ENCODE measurements at regions not wholly inside any gene's neighbourhood (a gene's known extent, or its start where the extent isn't known, plus 50 kb on each side); places are given as distances from the start of the nearest gene placed in this dataset.
"Not testable (repeated sequence)": the region's sequence is repeated elsewhere in the genome, so short reads cannot be mapped to it uniquely, and the experiment has no call there.

DNA sequence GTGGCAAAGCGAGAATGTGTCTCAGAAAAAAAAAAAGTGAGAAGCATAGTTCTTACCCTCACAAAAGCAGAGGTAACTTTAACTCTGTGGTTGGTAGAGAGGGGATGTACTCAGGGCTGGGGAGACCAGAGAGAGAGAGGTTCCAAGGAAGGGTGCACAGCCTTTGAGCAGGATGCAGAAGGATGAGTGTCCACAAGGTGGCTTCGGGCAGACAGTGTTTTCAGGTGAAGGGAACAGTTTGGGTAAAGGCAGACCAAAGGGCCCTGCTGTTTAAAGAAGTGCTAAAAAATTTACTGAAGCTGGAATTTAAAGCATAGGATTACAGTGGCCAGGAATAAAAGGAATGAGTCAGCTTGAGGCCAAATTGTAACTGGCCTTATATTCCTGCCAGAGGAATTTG, 2240.6 kb downstream of the EPHA3 start:
- H3K27ac Mint-ChIP-seq (ENCODE audit: unreplicated experiment); DNase-seq (ENCODE audit: low spot score); H3K4me1 Mint-ChIP-seq (ENCODE audit: unreplicated experiment); H3K27me3 Mint-ChIP-seq (ENCODE audit: unreplicated experiment); H3K4me3 Mint-ChIP-seq (ENCODE audit: unreplicated experiment); H3K36me3 Mint-ChIP-seq (ENCODE audit: low read depth, unreplicated experiment): not testable (repeated sequence)
- H3K9me3 Mint-ChIP-seq (ENCODE audit: unreplicated experiment) = peaks cover 15% of the 10 kb centered on the region

DNA sequence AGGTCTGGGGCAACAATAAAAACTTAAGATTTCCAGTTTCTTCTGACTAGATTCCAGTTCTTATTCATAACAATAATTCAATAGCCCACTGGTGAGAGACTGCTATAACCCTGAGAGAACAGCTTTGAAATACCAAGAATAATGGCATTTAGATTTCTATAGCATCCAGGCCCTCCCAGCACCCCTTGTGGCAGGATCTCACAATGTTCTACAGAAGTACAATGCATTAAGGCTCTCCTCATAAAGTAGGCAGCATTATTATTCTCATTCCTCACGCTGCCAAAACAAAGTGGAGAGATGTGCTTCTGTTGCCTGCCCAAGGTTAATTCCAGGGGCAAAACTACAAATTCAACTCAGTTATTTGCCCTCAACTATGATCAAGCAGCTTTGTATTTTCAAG, 2241.7 kb downstream of the EPHA3 start:
- H3K4me1 Mint-ChIP-seq (ENCODE audit: unreplicated experiment); DNase-seq (ENCODE audit: low spot score); H3K4me3 Mint-ChIP-seq (ENCODE audit: unreplicated experiment); H3K27ac Mint-ChIP-seq (ENCODE audit: unreplicated experiment); H3K36me3 Mint-ChIP-seq (ENCODE audit: low read depth, unreplicated experiment); H3K27me3 Mint-ChIP-seq (ENCODE audit: unreplicated experiment): not testable (repeated sequence)
- H3K9me3 Mint-ChIP-seq (ENCODE audit: unreplicated experiment) = peaks cover 15% of the 10 kb centered on the region

DNA sequence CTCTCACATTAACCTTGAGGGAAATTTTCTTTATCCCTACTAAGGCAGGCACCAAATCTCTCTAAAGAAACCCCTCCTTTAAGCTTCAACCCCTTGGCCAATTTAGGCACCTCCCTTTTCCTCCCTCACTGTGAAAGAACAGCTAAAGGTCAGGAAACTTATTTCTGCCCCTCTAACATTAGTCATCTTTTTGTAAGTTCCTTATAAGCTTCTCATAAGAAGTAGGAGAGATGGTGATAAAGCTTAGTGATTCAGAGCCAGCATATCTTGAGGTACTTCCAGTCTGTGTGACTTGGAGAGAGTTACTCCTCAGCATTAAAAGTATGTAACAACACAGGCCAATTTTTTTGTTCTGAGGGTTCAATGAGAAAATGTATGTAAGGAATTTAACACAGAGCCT, 2244.7 kb downstream of the EPHA3 start:
- H3K27ac Mint-ChIP-seq (ENCODE audit: unreplicated experiment); H3K27me3 Mint-ChIP-seq (ENCODE audit: unreplicated experiment); DNase-seq (ENCODE audit: low spot score); H3K36me3 Mint-ChIP-seq (ENCODE audit: low read depth, unreplicated experiment); H3K4me3 Mint-ChIP-seq (ENCODE audit: unreplicated experiment); H3K4me1 Mint-ChIP-seq (ENCODE audit: unreplicated experiment): not testable (repeated sequence)
- H3K9me3 Mint-ChIP-seq (ENCODE audit: unreplicated experiment) = peaks cover 18% of the 10 kb centered on the region

DNA sequence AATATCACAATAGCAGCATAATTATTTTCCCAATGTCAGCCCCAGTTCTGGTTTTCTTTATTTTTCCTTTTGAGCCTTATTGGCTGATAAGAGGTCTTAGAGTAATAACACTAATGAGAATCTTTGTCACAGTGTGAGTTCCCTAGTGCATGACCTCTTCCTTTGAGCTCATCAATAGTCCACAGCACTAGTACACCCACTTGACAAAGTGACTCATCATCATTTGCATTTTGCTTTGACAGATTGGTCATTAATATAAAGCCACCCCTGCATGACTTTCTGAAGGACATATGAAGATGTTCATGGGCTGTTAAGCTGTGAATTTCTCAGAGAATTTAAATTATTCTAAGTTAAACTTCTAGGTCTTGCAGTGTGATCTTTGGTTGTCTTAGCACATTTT, 2251.9 kb downstream of the EPHA3 start:
- not testable (repeated sequence) for H3K27ac Mint-ChIP-seq (ENCODE audit: unreplicated experiment); DNase-seq (ENCODE audit: low spot score); H3K4me1 Mint-ChIP-seq (ENCODE audit: unreplicated experiment); H3K4me3 Mint-ChIP-seq (ENCODE audit: unreplicated experiment); H3K36me3 Mint-ChIP-seq (ENCODE audit: low read depth, unreplicated experiment); H3K27me3 Mint-ChIP-seq (ENCODE audit: unreplicated experiment)
- H3K9me3 Mint-ChIP-seq (ENCODE audit: unreplicated experiment) = peaks cover 16% of the 10 kb centered on the region

DNA sequence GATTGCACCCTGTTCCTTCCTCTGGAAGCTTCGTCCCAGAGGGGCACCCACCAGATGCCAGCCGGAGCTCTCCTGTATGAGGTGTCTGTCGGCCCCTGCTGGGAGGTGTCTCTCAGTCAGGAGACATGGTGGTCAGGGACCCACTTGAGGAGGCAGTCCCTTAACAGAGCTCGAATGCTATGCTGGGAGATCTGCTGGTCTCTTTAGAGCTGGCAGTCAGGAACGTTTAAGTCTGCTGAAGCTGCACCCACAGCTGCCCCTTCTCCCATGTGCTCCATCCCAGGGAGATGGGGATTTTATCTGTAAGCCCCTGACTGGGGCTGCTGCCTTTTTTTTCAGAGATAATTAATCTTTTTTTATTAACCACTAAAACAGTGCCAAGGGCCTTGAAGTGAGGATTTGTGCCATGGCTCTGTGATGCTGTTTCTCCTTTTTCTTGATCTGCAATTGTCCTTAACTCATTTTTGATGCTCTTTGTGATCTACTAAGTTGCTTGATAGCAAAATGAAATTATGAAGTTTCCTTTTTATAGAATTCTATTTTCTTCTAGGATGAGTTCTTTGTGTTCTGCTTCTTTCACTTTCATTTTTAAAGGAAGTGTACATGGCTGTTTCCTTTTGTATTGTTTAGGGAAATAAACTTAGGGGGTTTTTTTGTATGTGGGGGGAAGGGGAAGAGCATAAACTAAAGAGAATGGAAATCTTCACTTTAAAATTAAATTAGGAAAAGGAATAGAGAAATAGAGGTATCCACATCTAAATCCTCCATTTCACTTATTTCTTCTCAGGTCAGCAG, 2275.9 kb downstream of the EPHA3 start:
- peak; percentile 3 for DNase-seq (ENCODE audit: low spot score)
- H3K4me1 Mint-ChIP-seq (ENCODE audit: unreplicated experiment); H3K27me3 Mint-ChIP-seq (ENCODE audit: unreplicated experiment); H3K4me3 Mint-ChIP-seq (ENCODE audit: unreplicated experiment); H3K27ac Mint-ChIP-seq (ENCODE audit: unreplicated experiment); H3K36me3 Mint-ChIP-seq (ENCODE audit: low read depth, unreplicated experiment); H3K9me3 Mint-ChIP-seq (ENCODE audit: unreplicated experiment): not testable (repeated sequence)

DNA sequence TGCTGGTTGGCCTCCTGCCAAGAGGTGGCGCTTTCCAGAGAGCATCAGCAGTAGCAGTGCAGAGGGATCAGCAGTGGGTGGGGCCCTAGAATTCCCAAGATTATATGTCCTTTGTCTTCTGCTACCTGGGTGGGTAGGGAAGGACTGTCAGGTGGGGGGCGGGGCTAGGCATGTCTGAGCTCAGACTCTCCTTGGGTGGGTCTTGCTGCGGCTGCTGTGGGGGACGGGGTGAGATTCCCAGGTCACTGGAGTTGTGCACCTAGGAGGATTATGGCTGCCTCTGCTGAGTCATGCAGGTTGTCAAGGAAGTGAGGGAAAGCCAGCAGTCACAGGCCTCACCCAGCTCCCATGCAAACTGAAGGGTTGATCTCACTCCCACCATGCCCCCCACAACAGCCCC, 2296.5 kb downstream of the EPHA3 start:
- not testable (repeated sequence) for H3K36me3 Mint-ChIP-seq (ENCODE audit: low read depth, unreplicated experiment); H3K27ac Mint-ChIP-seq (ENCODE audit: unreplicated experiment); H3K27me3 Mint-ChIP-seq (ENCODE audit: unreplicated experiment); DNase-seq (ENCODE audit: low spot score); H3K9me3 Mint-ChIP-seq (ENCODE audit: unreplicated experiment); H3K4me3 Mint-ChIP-seq (ENCODE audit: unreplicated experiment); H3K4me1 Mint-ChIP-seq (ENCODE audit: unreplicated experiment)

DNA sequence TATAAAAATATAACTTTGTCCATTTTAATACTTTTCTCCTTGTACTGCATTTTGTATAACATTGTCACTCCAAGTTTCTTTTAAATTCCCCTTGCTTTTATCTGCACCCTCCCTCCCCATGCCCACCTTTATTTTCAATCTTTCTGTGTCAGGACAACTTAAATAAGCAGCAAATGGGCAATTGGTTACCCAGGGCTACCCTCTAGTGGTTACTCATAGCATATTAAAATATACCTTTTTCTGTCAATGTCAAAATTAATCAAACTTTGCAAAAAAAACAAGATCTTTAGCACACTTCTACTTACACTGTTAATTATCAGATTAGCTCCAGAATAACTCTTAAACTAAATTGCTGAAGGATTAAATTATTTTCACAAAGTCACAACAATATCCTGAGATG, 2334.6 kb downstream of the EPHA3 start:
- not testable (repeated sequence) for H3K36me3 Mint-ChIP-seq (ENCODE audit: low read depth, unreplicated experiment); H3K4me3 Mint-ChIP-seq (ENCODE audit: unreplicated experiment); H3K9me3 Mint-ChIP-seq (ENCODE audit: unreplicated experiment); H3K4me1 Mint-ChIP-seq (ENCODE audit: unreplicated experiment); H3K27me3 Mint-ChIP-seq (ENCODE audit: unreplicated experiment); H3K27ac Mint-ChIP-seq (ENCODE audit: unreplicated experiment); DNase-seq (ENCODE audit: low spot score)

DNA sequence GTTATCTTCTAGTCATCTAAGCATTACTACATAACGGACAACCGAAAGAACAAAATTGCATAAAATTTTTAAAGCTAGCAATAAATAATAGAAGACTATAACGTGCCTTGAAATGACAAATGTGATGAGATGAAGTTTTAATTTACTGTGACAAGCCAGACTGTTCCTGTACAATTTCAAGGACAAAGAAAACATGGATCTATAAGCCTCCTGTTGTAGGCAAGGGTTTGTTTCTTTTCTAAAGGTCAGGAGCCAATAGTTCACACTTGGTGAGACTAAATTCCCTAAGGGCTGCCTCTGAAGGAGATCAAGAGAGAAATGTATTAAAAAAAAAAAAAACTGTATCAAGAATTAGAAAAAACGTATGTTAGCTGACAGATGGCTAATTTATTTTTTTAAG, 2335.1 kb downstream of the EPHA3 start:
- not testable (repeated sequence) for DNase-seq (ENCODE audit: low spot score); H3K36me3 Mint-ChIP-seq (ENCODE audit: low read depth, unreplicated experiment); H3K4me1 Mint-ChIP-seq (ENCODE audit: unreplicated experiment); H3K27me3 Mint-ChIP-seq (ENCODE audit: unreplicated experiment); H3K9me3 Mint-ChIP-seq (ENCODE audit: unreplicated experiment); H3K4me3 Mint-ChIP-seq (ENCODE audit: unreplicated experiment); H3K27ac Mint-ChIP-seq (ENCODE audit: unreplicated experiment)

DNA sequence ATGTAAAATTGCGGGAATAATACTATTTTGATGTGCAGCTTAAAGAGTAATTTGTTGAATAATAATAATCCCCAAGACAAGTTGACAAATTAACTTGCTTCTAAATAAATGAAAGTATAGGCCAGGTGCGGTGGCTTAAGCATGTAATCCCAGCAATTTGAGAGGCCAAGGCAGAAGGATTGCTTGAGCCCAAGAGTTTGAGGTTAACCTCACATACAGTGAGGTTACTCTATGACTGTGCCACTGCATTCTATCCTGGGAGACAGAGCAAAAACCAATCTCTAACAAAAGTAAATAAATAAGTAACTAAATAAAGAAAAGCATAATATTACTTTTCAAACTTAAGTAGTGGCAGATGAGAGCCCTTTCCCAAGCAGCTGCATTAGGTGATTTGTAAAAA, 2341.0 kb downstream of the EPHA3 start:
- H3K36me3 Mint-ChIP-seq (ENCODE audit: low read depth, unreplicated experiment); DNase-seq (ENCODE audit: low spot score); H3K4me3 Mint-ChIP-seq (ENCODE audit: unreplicated experiment); H3K27ac Mint-ChIP-seq (ENCODE audit: unreplicated experiment); H3K4me1 Mint-ChIP-seq (ENCODE audit: unreplicated experiment); H3K27me3 Mint-ChIP-seq (ENCODE audit: unreplicated experiment); H3K9me3 Mint-ChIP-seq (ENCODE audit: unreplicated experiment): not testable (repeated sequence)

DNA sequence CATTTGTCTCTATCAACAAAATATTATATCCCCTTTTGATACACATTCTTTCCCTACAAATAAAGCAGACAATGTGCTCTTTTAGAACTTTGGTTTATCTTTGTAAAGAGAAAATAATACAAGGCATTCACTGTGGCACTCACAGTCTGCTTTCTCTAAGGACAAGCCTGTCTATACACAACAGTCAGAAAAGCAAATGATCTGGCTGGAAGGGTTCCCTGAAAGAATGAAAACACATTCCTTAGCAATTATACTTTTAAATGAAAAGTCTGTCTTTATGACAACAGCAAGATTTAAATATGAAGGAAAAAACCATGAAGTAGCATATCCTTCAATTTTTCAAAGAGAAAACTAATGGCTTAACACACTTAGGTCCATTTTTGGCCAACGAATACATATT, 2359.1 kb downstream of the EPHA3 start:
- not testable (repeated sequence) for H3K27me3 Mint-ChIP-seq (ENCODE audit: unreplicated experiment); H3K4me3 Mint-ChIP-seq (ENCODE audit: unreplicated experiment); H3K4me1 Mint-ChIP-seq (ENCODE audit: unreplicated experiment); H3K36me3 Mint-ChIP-seq (ENCODE audit: low read depth, unreplicated experiment); H3K27ac Mint-ChIP-seq (ENCODE audit: unreplicated experiment); DNase-seq (ENCODE audit: low spot score); H3K9me3 Mint-ChIP-seq (ENCODE audit: unreplicated experiment)

DNA sequence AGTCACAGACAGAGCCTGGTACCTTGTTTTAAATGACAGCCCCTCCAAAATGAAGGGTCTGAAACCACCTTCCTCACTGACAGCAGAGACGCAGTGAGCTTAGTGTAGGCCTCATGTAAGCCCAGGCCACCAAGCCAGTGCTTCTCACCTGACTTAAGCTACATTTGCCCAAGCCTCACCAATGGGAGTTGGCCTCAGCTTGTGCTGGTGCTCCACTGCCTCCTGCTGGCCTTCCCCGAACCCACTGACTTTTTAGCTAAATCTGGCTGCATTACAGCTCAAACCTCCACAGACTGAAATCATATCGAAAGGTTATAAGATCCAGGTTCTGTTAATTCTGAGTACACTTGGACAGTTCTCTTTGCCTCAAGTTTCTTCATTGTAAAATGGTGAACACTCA, 2361.8 kb downstream of the EPHA3 start:
- not testable (repeated sequence) for H3K27me3 Mint-ChIP-seq (ENCODE audit: unreplicated experiment); H3K36me3 Mint-ChIP-seq (ENCODE audit: low read depth, unreplicated experiment); DNase-seq (ENCODE audit: low spot score); H3K4me1 Mint-ChIP-seq (ENCODE audit: unreplicated experiment); H3K4me3 Mint-ChIP-seq (ENCODE audit: unreplicated experiment); H3K9me3 Mint-ChIP-seq (ENCODE audit: unreplicated experiment); H3K27ac Mint-ChIP-seq (ENCODE audit: unreplicated experiment)

DNA sequence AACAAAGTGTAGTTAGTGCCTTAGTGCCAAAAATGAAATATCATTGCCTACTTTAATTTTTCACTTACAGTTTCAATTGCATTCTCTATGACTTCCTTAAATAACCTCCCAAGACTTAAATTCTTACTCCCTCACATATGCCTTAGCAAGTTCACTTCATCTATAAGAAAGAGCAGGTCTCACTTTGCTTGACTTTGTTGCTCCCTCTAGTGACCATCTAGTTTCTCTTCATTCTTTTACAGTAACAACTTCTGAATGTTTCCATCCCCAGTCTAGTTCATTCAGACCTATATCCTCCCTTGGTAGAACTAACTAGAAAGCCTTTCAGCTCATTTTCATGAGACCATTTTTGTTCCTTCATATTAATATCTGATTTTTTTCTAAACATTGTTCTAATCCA, 2377.6 kb downstream of the EPHA3 start:
- H3K4me1 Mint-ChIP-seq (ENCODE audit: unreplicated experiment); H3K36me3 Mint-ChIP-seq (ENCODE audit: low read depth, unreplicated experiment); H3K27me3 Mint-ChIP-seq (ENCODE audit: unreplicated experiment); H3K27ac Mint-ChIP-seq (ENCODE audit: unreplicated experiment); DNase-seq (ENCODE audit: low spot score); H3K9me3 Mint-ChIP-seq (ENCODE audit: unreplicated experiment); H3K4me3 Mint-ChIP-seq (ENCODE audit: unreplicated experiment): not testable (repeated sequence)

DNA sequence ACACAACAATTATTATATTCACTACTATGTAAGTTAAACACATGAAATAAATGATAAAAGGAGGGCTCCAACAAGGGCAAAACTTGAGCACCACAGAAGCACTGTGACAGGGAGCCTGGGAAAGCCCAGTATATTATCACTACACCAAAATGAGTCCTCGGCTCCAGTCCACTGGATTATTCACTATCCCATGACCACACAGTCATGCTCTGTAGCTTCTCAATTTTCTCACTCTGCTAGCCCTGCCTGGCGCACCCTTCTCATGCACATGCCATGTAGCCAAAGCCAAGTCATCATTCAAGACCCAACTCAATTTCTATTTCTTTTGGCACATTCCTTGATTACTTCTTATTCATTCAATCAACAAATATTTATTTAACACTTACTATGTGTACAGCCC, 2378.5 kb downstream of the EPHA3 start:
- not testable (repeated sequence) for H3K36me3 Mint-ChIP-seq (ENCODE audit: low read depth, unreplicated experiment); H3K4me1 Mint-ChIP-seq (ENCODE audit: unreplicated experiment); H3K9me3 Mint-ChIP-seq (ENCODE audit: unreplicated experiment); DNase-seq (ENCODE audit: low spot score); H3K4me3 Mint-ChIP-seq (ENCODE audit: unreplicated experiment); H3K27me3 Mint-ChIP-seq (ENCODE audit: unreplicated experiment); H3K27ac Mint-ChIP-seq (ENCODE audit: unreplicated experiment)
